HG03565 (cell line): ENCODE measurements at regions not wholly inside any gene's neighbourhood (a gene's known extent, or its start where the extent isn't known, plus 50 kb on each side); places are given as distances from the start of the nearest gene placed in this dataset.
"Not testable (repeated sequence)": the region's sequence is repeated elsewhere in the genome, so short reads cannot be mapped to it uniquely, and the experiment has no call there.

Experiments used
- ATAC-seq: cut with Tn5 transposase; IDR thresholded peaks from one replicate; pipeline ENCODE4 v1.9.1; 2021; ENCODE audit warnings: mild to moderate bottlenecking, moderate library complexity; ENCODE audit not compliant: unreplicated experiment

- ATAC-seq, result not testable (repeated sequence)
Measured at GRCh38 chr5:67889870-67890269, 325.7 kb upstream of the PIK3R1 start.

- no peak for ATAC-seq
Measured at GRCh38 chr5:67887748-67888161, 327.8 kb upstream of the PIK3R1 start.

GRCh38 chr5:67886761-67887160 lies 328.8 kb upstream of the PIK3R1 start:
- ATAC-seq, result no peak

GRCh38 chr5:67880876-67881275 lies 334.7 kb upstream of the PIK3R1 start:
- no peak for ATAC-seq

DNA sequence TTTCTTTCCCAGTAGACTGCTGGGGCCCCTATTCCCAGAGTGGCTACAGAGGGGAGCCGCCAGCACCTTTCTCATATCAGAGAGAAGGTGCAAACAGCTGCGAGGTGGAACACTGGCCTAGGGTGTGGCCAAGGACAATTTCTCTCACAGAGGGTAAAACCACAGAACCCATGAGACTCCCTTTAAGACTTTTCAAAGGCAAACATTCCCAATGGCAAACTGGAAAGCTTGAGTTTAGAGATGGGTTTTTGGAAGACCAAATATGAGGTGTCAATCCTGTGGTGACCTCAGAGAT lies 335.1 kb upstream of the PIK3R1 start:
- ATAC-seq, result no peak

DNA sequence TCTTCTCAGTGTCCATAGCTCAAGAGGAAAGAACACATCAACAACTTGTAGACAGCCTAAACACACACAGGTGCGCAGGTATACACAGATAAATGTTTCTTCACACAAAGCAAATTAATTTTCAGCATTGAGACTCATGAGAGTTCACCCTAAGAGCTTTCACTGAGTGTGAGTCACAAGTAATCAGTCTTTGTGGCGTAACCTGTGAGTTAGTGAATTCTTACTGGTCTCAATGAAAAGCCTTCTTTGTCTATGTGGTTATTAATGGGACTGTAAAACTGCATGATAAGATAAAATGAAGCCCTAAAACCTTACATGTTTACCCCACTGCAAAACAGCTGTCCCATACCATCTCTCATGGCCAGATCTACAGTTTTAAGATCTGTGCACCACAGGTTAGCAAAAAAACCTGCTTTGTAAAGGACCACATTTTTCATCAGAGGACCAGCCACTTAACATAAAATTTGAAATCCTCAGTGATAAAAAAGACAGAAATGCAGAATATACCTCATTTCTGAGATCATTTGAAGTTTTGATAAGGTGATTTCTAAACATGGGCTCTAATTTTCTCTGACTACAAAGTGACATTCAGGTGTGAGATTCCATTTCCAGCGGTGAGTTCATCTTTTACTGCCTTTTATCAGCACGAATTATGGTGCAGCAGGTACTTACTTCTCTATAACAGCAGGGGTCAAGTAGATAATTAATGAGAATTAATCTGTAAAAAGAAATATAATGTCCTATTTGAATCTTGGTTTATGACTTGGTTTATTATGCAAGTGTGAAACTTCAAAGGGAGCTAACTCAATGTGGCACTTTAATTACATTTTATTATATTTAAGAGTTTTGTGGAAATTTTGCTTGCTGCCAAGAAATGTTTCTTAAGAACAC lies 335.7 kb upstream of the PIK3R1 start:
- ATAC-seq, result no peak

DNA sequence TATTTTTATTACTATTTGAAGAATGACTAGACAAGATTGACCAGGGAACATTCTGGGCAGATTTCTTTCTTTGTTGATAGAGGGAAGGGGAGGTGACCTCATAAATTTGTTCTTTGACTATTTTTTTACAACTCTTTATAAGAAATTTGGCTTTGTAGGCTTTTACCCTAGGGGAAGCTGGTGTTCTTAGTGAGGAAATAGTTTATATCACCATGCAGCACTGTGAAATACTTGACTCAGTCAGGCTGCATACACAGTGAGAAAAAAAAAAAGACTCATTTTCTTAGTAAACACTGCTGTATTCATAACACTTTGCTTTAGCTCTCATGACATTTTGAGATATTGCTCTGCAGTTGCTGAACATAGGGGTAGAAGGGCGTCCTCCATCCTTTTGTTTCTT lies 336.6 kb upstream of the PIK3R1 start:
- no peak for ATAC-seq

DNA sequence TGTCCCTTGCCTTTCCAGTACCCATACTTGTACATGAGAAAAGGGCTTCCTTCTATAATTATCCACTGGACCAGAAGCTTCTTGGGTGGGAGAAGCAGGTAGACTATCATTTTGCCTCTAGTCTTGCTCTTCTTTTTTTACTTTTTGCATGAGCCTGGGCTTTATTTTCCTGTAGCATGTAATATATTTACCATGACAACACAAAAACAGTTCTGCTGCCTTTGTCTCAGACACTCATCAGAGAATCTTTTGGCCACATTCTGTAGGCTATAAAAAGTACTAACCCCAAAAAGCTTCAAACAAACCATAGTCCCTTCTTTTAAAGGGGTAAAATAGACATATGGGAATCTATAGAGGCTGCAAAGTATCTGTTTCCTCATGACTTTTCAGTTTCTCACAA lies 339.2 kb upstream of the PIK3R1 start:
- no peak for ATAC-seq

DNA sequence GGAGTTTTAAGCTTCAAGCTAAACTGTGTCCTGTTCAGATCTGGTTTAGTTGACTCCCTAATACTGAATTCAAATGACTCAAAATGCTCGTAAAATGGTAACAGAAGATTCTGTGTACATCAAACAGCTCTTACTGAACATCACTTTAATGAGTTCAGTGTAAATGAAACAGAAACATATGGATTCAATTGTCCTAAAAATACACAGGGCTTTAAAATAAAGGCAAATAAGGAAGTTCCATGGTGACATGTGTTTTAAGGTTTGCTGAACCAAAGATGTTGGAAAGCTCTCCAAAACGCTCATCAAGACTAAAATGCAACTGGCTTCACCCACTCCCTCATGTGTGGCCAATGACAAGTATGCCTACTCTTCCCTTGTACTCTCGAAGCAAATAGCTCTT lies 340.0 kb upstream of the PIK3R1 start:
- ATAC-seq, result no peak

DNA sequence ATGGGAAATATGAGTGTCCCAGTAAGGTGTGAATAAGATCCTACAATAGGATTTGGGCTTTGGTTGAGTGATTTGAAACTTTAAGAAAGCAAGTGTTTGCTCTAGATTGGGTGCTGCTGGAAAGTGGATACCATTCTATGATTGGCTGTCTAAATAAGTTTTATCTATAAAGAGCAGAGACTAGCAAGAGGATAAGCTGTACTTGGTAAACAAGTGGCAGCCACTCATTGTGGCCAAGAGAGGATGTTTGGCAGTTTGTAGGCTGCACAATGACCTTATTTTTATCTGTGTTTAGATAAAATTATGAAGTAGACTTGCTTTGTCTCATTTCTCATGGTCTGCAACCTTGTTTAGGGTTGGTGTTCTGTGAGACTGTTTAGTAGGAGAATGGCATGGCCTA lies 341.6 kb upstream of the PIK3R1 start:
- ATAC-seq, result no peak

- ATAC-seq, result no peak
Measured at GRCh38 chr5:67870662-67871061, 344.9 kb upstream of the PIK3R1 start.

- not testable (repeated sequence) for ATAC-seq
Measured at GRCh38 chr5:67864335-67864734, 351.2 kb upstream of the PIK3R1 start.

DNA sequence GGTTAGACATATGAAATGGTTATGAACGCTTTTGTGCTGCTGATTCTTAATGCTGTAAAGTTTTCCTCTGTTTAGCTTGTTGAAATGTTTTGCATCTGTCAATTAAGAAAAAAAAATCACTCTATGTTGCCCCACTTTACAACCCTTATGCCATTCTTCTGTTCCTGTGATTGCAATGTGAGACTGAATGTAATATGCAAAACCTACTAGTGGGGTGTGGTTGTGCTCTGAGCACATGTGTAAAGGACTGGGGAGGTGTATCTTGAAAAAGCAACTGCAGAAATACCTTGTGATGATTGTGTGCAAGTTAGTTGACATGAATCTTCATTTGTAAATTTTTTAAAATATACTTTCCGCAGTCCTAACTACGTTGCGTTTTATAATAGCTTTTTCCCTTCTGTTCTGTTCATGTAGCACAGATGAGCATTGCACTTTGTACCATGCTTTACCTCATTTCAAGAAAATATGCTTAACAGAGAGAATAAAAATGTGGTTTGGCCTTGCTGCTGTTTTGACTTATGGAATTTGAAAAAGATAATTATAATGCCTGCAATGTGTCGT lies 357.0 kb upstream of the PIK3R1 start:
- ATAC-seq, result no peak

- no peak for ATAC-seq
Measured at GRCh38 chr5:67857502-67857901, 358.1 kb upstream of the PIK3R1 start.

DNA sequence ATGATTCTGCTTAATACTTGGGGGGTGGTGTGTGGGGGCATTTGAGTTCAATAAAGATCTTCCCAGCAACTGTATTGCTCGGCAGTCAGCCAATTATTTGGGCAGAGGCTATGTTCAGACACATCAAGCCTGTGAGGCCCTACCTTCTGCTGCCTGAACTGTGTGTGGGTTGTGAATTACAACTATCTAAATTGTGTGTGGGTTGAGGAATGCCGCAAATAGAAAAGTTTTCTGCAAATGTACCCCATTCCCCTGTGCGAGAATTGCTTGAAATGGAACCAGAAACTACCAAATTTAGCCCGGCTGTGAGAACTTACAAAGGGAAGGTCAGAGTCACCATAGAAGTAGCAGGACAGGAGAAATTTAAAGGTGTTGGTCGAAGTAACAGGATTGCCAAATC lies 360.0 kb upstream of the PIK3R1 start:
- no peak for ATAC-seq

DNA sequence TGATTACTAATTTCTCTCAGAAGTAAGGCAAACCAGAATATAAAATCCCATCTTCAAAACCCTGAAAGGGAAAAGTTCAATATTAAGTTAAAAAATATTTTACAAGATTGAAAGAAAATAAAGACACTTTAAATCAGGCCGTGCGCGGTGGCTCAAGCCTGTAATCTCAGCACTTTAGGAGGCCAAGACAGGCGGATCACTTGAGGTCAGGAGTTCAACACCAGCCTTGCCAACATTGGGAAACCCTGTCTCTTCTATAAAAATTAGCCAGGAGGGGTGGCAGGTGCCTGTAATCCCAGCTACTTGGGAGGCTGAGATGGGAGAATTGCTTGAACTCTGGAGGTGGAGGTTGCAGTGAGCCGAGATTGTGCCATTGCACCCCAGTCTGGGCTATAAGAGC lies 364.6 kb upstream of the PIK3R1 start:
- not testable (repeated sequence) for ATAC-seq

- ATAC-seq, result no peak
Measured at GRCh38 chr5:67844924-67845323, 370.6 kb upstream of the PIK3R1 start.

DNA sequence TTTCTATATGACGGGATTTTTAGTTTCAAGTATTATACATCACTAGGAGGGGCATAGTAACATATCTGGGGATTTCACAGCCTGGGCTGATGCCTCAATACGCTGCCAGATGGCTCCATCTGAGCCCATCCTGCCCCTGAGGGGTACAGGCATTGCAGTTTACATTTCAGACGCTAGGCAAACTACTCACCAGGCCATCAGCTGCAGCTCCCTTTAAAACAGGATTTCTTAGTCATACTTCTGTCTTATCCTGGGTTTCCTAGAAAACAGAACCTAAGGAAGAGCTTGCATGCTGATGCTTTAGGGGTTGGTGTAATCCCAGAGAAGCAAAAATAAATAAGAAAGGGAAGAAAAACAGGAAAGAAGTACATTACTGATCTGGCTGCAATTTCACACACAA lies 372.8 kb upstream of the PIK3R1 start:
- ATAC-seq, result no peak

DNA sequence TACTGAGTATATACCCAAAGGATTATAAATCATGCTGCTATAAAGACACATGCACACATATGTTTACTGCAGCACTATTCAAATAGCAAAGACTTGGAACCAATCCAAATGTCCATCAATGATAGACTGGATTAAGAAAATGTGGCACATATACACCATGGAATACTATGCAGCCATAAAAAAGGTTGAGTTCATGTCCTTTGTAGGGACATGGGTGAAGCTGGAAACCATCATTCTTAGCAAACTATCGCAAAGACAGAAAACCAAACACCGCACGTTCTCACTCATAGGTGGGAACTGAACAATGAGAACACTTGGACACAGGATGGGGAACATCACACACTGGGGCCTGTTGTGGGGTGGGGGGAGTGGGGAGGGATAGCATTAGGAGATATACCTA lies 378.3 kb upstream of the PIK3R1 start:
- ATAC-seq, result not testable (repeated sequence)

DNA sequence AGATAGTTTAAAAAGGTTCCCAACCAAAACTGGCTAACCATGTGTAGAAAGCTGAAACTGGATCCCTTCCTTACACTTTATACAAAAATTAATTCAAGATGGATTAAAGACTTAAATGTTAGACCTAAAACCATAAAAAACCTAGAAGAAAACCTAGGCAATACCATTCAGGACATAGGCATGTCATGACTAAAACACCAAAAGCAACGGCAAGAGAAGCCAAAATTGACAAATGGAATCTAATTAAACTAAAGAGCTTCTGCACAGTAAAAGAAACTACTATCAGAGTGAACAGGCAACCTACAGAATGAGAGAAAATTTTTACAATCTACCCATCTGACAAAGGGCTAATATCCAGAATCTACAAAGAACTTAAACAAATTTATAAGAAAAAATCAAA lies 379.1 kb upstream of the PIK3R1 start:
- not testable (repeated sequence) for ATAC-seq

DNA sequence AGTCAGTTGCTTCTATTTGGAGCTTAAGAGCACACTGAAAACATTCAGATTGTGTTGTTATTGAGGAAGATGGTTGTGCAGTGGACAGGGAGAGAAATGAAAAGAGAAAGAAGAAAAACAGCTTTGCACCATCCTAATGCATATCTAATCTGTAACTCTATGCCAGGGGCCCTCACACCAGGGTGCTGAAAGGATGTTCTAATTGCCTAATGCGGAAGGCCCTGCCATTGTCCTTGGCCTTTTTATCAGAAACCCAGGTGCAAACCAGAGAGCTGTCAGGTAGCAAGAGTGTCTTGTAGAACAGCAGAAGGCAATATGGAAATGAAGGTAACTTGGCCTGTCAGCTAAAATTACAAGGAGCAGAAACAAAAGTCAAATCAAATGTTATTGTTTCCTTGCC lies 384.5 kb upstream of the PIK3R1 start:
- no peak for ATAC-seq

- no peak for ATAC-seq
Measured at GRCh38 chr5:67827541-67827940, 388.0 kb upstream of the PIK3R1 start.

- ATAC-seq, result no peak
Measured at GRCh38 chr5:67824852-67825251, 390.7 kb upstream of the PIK3R1 start.
